Type B pancreatic cell (in vitro differentiated cells): ENCODE measurements at regions not wholly inside any gene's neighbourhood (a gene's known extent, or its start where the extent isn't known, plus 50 kb on each side); places are given as distances from the start of the nearest gene placed in this dataset.
"Not testable (repeated sequence)": the region's sequence is repeated elsewhere in the genome, so short reads cannot be mapped to it uniquely, and the experiment has no call there.

ENCODE experiments used
- DNase-seq: peaks from one replicate; pipeline ENCODE4 v3.0.0; 2021; ENCODE audit warnings: mixed read lengths; ENCODE audit not compliant: unreplicated experiment; ENCODE audit errors: extremely low spot score
- H3K27ac Mint-ChIP-seq: 2 replicates; pipeline ENCODE4 v1.8.0; 2021; ENCODE audit warnings: mild to moderate bottlenecking, mixed read lengths
- H3K27me3 Mint-ChIP-seq: 2 replicates; pipeline ENCODE4 v1.8.0; 2021; ENCODE audit warnings: mixed read lengths
- H3K36me3 Mint-ChIP-seq: 2 replicates; pipeline ENCODE4 v1.8.0; 2021; ENCODE audit warnings: mixed read lengths
- H3K4me1 Mint-ChIP-seq: one replicate; pipeline ENCODE4 v1.8.0; 2021; ENCODE audit warnings: mixed read lengths; ENCODE audit not compliant: unreplicated experiment
- H3K4me3 Mint-ChIP-seq: 2 replicates; pipeline ENCODE4 v1.8.0; 2021; ENCODE audit warnings: mild to moderate bottlenecking, mixed read lengths
- H3K9me3 Mint-ChIP-seq: 2 replicates; pipeline ENCODE4 v1.8.0; 2021; ENCODE audit warnings: mixed read lengths
- CTCF ChIP-seq: fragments of 200-600 bp; sonication (generic); conservative IDR thresholded peaks from 2 replicates; pipeline ENCODE4 v1.5.0; 2021; ENCODE audit warnings: antibody characterized with exemption, mild to moderate bottlenecking

GRCh38 chr22:26945565-26945964 is 288.2 kb downstream of the MIAT start:
- Mint-ChIP-seq H3K4me1 (peaks cover 11% of the 10 kb centered on the region), H3K4me3 (no peak overlapping the region)

GRCh38 chr22:26949193-26949592 is 291.8 kb downstream of the MIAT start:
- Mint-ChIP-seq H3K4me3 (no peak overlapping the region), H3K36me3 (no peaks in the 10 kb centered on the region), H3K9me3 (no peaks in the 10 kb centered on the region), H3K27ac (no peak overlapping the region), H3K4me1 (peaks cover 15% of the 10 kb centered on the region), H3K27me3 (peaks cover 52% of the 10 kb centered on the region)
- no peak for TF ChIP-seq CTCF
- DNase-seq, result no peak

More at GRCh38 chr22:26945565-26945964, 288.2 kb downstream of the MIAT start:
- TF ChIP-seq CTCF, result no peak
- H3K27ac Mint-ChIP-seq, result no peak overlapping the region
- H3K36me3 Mint-ChIP-seq, result no peaks in the 10 kb centered on the region
- peaks cover 25% of the 10 kb centered on the region for H3K27me3 Mint-ChIP-seq
- no peaks in the 10 kb centered on the region for H3K9me3 Mint-ChIP-seq
- no peak for DNase-seq

- H3K9me3 Mint-ChIP-seq, H3K36me3 Mint-ChIP-seq, H3K27ac Mint-ChIP-seq, DNase-seq, H3K4me3 Mint-ChIP-seq: not testable (repeated sequence)
- Mint-ChIP-seq H3K4me1 (peaks cover 15% of the 10 kb centered on the region), H3K27me3 (peaks cover 69% of the 10 kb centered on the region)
Observed at GRCh38 chr22:26951139-26951538, 293.8 kb downstream of the MIAT start.

GRCh38 chr22:26952004-26952403 is 294.6 kb downstream of the MIAT start:
- peaks cover 19% of the 10 kb centered on the region for H3K4me1 Mint-ChIP-seq
- no peak overlapping the region for H3K27ac Mint-ChIP-seq
- H3K4me3 Mint-ChIP-seq, result no peak overlapping the region
- no peak for TF ChIP-seq CTCF
- H3K36me3 Mint-ChIP-seq, result no peaks in the 10 kb centered on the region
- peaks cover 71% of the 10 kb centered on the region for H3K27me3 Mint-ChIP-seq
- H3K9me3 Mint-ChIP-seq, result no peaks in the 10 kb centered on the region
- no peak for DNase-seq

GRCh38 chr22:26952451-26953011 is 295.1 kb downstream of the MIAT start:
- H3K4me3 Mint-ChIP-seq, result no peak overlapping the region
- TF ChIP-seq CTCF, result no peak
- H3K27me3 Mint-ChIP-seq, result peaks cover 72% of the 10 kb centered on the region
- no peaks in the 10 kb centered on the region for H3K36me3 Mint-ChIP-seq
- H3K9me3 Mint-ChIP-seq, result no peaks in the 10 kb centered on the region
- peaks cover 19% of the 10 kb centered on the region for H3K4me1 Mint-ChIP-seq
- no peak for DNase-seq
- H3K27ac Mint-ChIP-seq, result no peak overlapping the region

GRCh38 chr22:26953012-26953883 is 295.9 kb downstream of the MIAT start:
- H3K4me3 Mint-ChIP-seq, result no peak overlapping the region
- no peaks in the 10 kb centered on the region for H3K9me3 Mint-ChIP-seq
- peaks cover 19% of the 10 kb centered on the region for H3K4me1 Mint-ChIP-seq
- TF ChIP-seq CTCF, result no peak
- no peak overlapping the region for H3K27ac Mint-ChIP-seq
- peaks cover 73% of the 10 kb centered on the region for H3K27me3 Mint-ChIP-seq
- no peak for DNase-seq
- no peaks in the 10 kb centered on the region for H3K36me3 Mint-ChIP-seq
